ENCODE measurements at regions not wholly inside any gene's neighbourhood (a gene's known extent, or its start where the extent isn't known, plus 50 kb on each side); places are given as distances from the start of the nearest gene placed in this dataset.

DNA sequence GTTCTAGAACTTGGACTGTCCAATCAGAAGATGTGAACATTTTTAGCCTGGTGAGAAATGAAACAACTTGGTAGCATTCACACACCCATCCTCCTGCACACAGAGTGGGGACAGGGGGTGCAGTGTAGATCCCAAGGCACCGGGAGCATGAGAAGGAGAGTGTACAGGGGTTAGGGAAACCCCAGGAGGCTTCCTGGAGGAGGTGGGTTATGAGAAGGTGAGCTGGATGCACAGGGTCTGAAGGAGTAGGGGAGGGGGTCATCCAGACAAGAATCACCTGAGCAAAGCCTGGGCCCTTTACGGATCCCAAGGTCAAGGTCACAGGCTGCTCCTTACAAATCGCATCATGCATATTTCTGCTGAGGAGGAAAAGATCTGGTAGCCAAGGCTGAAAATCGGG, 117.5 kb upstream of the TMPRSS2 start:
- no peak for TF ChIP-seq POLR2A (IDR thresholded peaks at IDR 0.05; ENCODE audit: low read depth, low read length)
- TF ChIP-seq POLR2AphosphoS5 (IDR thresholded peaks at IDR 0.05; ENCODE audit: low read depth, low read length): no peak
- no peak for TF ChIP-seq SPI1 (IDR thresholded peaks at IDR 0.05; ENCODE audit: low read depth, low read length)
- TF ChIP-seq TAF1 (IDR thresholded peaks at IDR 0.05; ENCODE audit: low read depth, low read length): no peak
- no peak for TF ChIP-seq POU2F2 (IDR thresholded peaks at IDR 0.05; ENCODE audit: low read depth, low read length)
- no peak for TF ChIP-seq PAX5 (IDR thresholded peaks at IDR 0.05; ENCODE audit: insufficient read depth, low read length, severe bottlenecking)

Measured in GM12891 (cell line).